ENCODE measurements at regions not wholly inside any gene's neighbourhood (a gene's known extent, or its start where the extent isn't known, plus 50 kb on each side); places are given as distances from the start of the nearest gene placed in this dataset.
"Not testable (repeated sequence)": the region's sequence is repeated elsewhere in the genome, so short reads cannot be mapped to it uniquely, and the experiment has no call there.

DNA sequence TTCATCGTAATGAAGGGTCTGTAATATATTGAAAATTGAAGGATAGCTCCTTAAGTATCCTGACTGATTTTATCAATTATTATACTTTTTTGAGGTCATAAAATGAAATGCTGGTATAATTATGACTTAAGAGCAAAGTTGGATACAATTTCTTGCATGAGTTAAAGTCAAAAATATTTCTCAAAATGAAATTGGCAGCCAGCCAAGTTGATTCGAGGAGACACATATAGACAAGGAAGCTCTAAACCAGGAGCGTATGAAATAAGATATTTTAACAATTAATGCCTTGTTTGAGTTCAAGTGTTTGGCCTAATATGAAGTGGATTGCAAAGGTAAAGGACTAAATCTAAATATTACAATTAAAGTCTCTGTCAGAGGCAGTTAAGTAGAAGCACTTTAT is 260.4 kb upstream of the DSEL start:
- Histone ChIP-seq H3K9me3 (ENCODE audit: control insufficient read depth in 4 of 4, insufficient read depth in 3 of 4, low read length in 3 of 4) (no peaks in the 10 kb centered on the region), H3K4me3 (no peak overlapping the region), H3K27ac (ENCODE audit: low read depth in 1 of 2, low read length in 1 of 2) (no peak overlapping the region), H3K4me1 (ENCODE audit: control insufficient read depth in 5 of 5, insufficient read depth in 5 of 5, low read length in 5 of 5) (peaks cover 0 to 2% (median 0%) of the 10 kb centered on the region in 5 donors), H3K27me3 (ENCODE audit: control insufficient read depth in 3 of 3, insufficient read depth in 3 of 3, low read length in 2 of 3) (no peaks in the 10 kb centered on the region), H3K36me3 (ENCODE audit: control insufficient read depth in 4 of 4, insufficient read depth in 4 of 4, low read length in 4 of 4) (no peaks in the 10 kb centered on the region), H3K9ac (ENCODE audit: insufficient read depth in 1 of 2, low read length in 2 of 2) (no peak overlapping the region)
- no peak for ATAC-seq (ENCODE audit: insufficient read depth, low FRiP score)
- TF ChIP-seq, protein P1, sequence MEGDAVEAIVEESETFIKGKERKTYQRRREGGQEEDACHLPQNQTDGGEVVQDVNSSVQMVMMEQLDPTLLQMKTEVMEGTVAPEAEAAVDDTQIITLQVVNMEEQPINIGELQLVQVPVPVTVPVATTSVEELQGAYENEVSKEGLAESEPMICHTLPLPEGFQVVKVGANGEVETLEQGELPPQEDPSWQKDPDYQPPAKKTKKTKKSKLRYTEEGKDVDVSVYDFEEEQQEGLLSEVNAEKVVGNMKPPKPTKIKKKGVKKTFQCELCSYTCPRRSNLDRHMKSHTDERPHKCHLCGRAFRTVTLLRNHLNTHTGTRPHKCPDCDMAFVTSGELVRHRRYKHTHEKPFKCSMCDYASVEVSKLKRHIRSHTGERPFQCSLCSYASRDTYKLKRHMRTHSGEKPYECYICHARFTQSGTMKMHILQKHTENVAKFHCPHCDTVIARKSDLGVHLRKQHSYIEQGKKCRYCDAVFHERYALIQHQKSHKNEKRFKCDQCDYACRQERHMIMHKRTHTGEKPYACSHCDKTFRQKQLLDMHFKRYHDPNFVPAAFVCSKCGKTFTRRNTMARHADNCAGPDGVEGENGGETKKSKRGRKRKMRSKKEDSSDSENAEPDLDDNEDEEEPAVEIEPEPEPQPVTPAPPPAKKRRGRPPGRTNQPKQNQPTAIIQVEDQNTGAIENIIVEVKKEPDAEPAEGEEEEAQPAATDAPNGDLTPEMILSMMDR (IDR thresholded peaks at IDR 0.05; ENCODE audit: control extremely low read depth, extremely low read depth) = no peak
- 58 to 77% methylated on average over 3 of the region's 3 CpGs for WGBS, 2 donors
- peak in 2 of 3 donors; percentile 59 to 62 for DNase-seq

DNA sequence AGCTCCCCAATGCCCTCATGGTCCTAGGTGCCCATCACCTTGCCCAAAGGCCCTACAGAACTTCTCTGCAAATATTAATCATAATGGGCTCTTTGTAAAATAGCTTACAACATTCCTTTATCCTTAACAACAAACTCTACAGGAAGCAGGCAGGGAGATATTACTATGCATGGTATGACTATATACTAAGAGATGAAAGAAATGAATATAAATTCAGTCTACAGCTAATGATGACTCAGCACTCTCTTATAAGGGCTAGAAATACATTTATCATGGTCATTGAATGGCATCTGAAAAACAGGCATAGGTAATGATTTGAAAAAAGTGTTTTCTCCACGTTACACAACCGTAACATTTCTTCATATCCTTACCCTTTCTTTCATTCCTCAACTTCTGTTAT is 254.8 kb upstream of the DSEL start:
- ATAC-seq (ENCODE audit: insufficient read depth, low FRiP score) (no peak), DNase-seq (no peak)
- TF ChIP-seq, protein P1 (IDR thresholded peaks at IDR 0.05; ENCODE audit: control extremely low read depth, extremely low read depth) = no peak
- Histone ChIP-seq H3K27me3 (ENCODE audit: control insufficient read depth in 3 of 3, insufficient read depth in 3 of 3, low read length in 2 of 3) (no peaks in the 10 kb centered on the region), H3K9me3 (ENCODE audit: control insufficient read depth in 4 of 4, insufficient read depth in 3 of 4, low read length in 3 of 4) (no peaks in the 10 kb centered on the region), H3K4me1 (ENCODE audit: control insufficient read depth in 5 of 5, insufficient read depth in 5 of 5, low read length in 5 of 5) (no peaks in the 10 kb centered on the region), H3K27ac (ENCODE audit: low read depth in 1 of 2, low read length in 1 of 2) (no peak overlapping the region), H3K4me3 (no peak overlapping the region), H3K9ac (ENCODE audit: insufficient read depth in 1 of 2, low read length in 2 of 2) (no peak overlapping the region), H3K36me3 (ENCODE audit: control insufficient read depth in 4 of 4, insufficient read depth in 4 of 4, low read length in 4 of 4) (no peaks in the 10 kb centered on the region)
- WGBS, 2 donors = 82 to 83% methylated on average over 2 of the region's 2 CpGs

DNA sequence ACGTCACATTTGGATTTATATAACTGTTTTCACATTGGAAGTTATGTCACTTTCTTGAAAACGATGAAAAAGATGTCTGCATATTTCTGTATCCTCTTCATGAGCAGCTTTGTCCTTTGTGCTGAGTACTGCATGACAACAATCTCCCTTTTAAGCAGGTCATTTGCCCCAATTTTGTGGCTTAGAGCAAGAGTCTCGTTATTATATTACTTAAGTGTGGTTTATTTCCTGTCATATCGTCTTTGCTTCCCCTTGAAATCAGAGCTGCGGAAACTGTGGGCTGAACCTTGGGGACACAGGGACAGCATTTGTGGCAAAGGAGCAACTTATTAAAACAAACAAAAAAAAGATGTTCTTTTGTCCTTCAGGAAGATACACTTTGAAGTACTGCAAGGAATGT is 254.0 kb upstream of the DSEL start:
- WGBS, 2 donors = 55 to 58% methylated on average over 5 of the region's 5 CpGs
- Histone ChIP-seq H3K36me3 (ENCODE audit: control insufficient read depth in 4 of 4, insufficient read depth in 4 of 4, low read length in 4 of 4) (no peaks in the 10 kb centered on the region), H3K9ac (ENCODE audit: insufficient read depth in 1 of 2, low read length in 2 of 2) (no peak overlapping the region), H3K4me1 (ENCODE audit: control insufficient read depth in 5 of 5, insufficient read depth in 5 of 5, low read length in 5 of 5) (no peaks in the 10 kb centered on the region), H3K4me3 (no peak overlapping the region), H3K9me3 (ENCODE audit: control insufficient read depth in 4 of 4, insufficient read depth in 3 of 4, low read length in 3 of 4) (no peaks in the 10 kb centered on the region), H3K27me3 (ENCODE audit: control insufficient read depth in 3 of 3, insufficient read depth in 3 of 3, low read length in 2 of 3) (no peaks in the 10 kb centered on the region), H3K27ac (ENCODE audit: low read depth in 1 of 2, low read length in 1 of 2) (no peak overlapping the region)
- ATAC-seq (ENCODE audit: insufficient read depth, low FRiP score) (no peak), DNase-seq (no peak)
- TF ChIP-seq, protein P1 (IDR thresholded peaks at IDR 0.05; ENCODE audit: control extremely low read depth, extremely low read depth) = no peak

DNA sequence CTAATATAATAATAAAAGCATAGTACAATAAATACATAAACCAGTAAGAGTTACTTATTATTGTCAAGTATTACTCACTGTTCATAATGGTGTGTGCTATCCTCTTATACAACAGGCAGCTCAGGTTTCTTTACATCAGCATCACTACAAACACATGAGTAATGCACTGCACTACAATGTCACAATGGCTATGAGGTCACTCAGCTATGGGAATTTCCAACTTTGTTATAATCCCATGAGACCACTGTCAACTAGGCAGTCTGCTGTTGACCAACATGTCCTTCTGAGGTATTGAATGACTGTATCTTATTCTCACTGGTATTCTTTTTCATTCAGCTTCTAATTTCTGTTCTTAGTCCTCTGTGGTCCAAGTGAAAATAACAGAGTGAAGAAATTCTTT is 250.4 kb upstream of the DSEL start:
- no peak overlapping the region for H3K27ac ChIP-seq (ENCODE audit: low read depth in 1 of 2, low read length in 1 of 2)
- no peaks in the 10 kb centered on the region for H3K4me1 ChIP-seq (ENCODE audit: control insufficient read depth in 5 of 5, insufficient read depth in 5 of 5, low read length in 5 of 5)
- no peaks in the 10 kb centered on the region for H3K36me3 ChIP-seq (ENCODE audit: control insufficient read depth in 4 of 4, insufficient read depth in 4 of 4, low read length in 4 of 4)
- H3K4me3 ChIP-seq = no peak overlapping the region
- no peaks in the 10 kb centered on the region for H3K9me3 ChIP-seq (ENCODE audit: control insufficient read depth in 4 of 4, insufficient read depth in 3 of 4, low read length in 3 of 4)
- H3K9ac ChIP-seq (ENCODE audit: insufficient read depth in 1 of 2, low read length in 2 of 2) = no peak overlapping the region
- H3K27me3 ChIP-seq (ENCODE audit: control insufficient read depth in 3 of 3, insufficient read depth in 3 of 3, low read length in 2 of 3) = no peaks in the 10 kb centered on the region
- ATAC-seq (ENCODE audit: insufficient read depth, low FRiP score) = no peak
- TF ChIP-seq, protein P1 (IDR thresholded peaks at IDR 0.05; ENCODE audit: control extremely low read depth, extremely low read depth) = no peak
- no peak for DNase-seq

DNA sequence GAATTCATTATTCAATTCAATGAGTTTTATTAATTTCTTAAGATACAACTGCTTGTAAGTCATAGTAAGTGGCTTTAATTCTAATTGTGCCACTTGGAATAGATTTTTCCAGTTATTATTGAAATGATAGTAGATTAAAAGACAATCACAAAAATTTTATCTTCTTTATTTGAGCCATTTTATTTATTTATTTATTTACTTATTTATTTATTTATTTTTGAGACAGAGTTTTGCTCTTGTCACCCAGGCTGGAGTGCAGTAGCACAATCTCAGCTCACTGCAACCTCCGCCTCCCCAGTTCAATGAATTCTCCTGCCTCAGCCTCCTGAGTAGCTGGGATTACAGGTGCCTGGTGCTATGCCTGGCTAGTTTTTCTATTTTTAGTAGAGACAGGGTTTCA is 235.7 kb upstream of the DSEL start:
- not testable (repeated sequence) for H3K4me3 ChIP-seq

More for the DNA sequence above, 235.7 kb upstream of the DSEL start:
- 96 to 100% methylated on average over 1 of the region's 1 CpG for WGBS, 2 donors
- ATAC-seq (ENCODE audit: insufficient read depth, low FRiP score); H3K36me3 ChIP-seq (ENCODE audit: control insufficient read depth in 4 of 4, insufficient read depth in 4 of 4, low read length in 4 of 4); H3K4me1 ChIP-seq (ENCODE audit: control insufficient read depth in 5 of 5, insufficient read depth in 5 of 5, low read length in 5 of 5); H3K27ac ChIP-seq (ENCODE audit: low read depth in 1 of 2, low read length in 1 of 2); H3K27me3 ChIP-seq (ENCODE audit: control insufficient read depth in 3 of 3, insufficient read depth in 3 of 3, low read length in 2 of 3); DNase-seq; H3K9ac ChIP-seq (ENCODE audit: insufficient read depth in 1 of 2, low read length in 2 of 2); H3K9me3 ChIP-seq (ENCODE audit: control insufficient read depth in 4 of 4, insufficient read depth in 3 of 4, low read length in 3 of 4): not testable (repeated sequence)

Data from lung (tissue), 11 donors.